K562 (cell line): ENCODE measurements at regions not wholly inside any gene's neighbourhood (a gene's known extent, or its start where the extent isn't known, plus 50 kb on each side); places are given as distances from the start of the nearest gene placed in this dataset.
A peak's percentile ranks its signal among the peaks of the same experiment; 100 is the strongest.

Source experiments
- ATAC-seq: fragments of 200-7000 bp; cut with Tn5 transposase; 3 replicates; pipeline ENCODE4 v1.9.1; 2020; ENCODE audit warnings: moderate library complexity
- BruUV-seq: library from RNA; stranded (reverse); fragments of 400-500 nt; replicated peaks from 2 replicates; lab custom pipeline; 2021; lab: Mats Ljungman, UMichigan
- CTCF ChIA-PET: fragments of 300-600 bp; formaldehyde crosslinking; extraction: SDS; loops from one replicate; lab custom pipeline; 2021; ENCODE audit warnings: low intra/inter-chr PET ratio; lab: Yijun Ruan, JAX
- POLR2A ChIA-PET: fragments of 300-600, 350-650 bp; sonication (Branson Sonifier 250); formaldehyde crosslinking; extraction: SDS; loops from one replicate; lab custom pipeline; 2021; ENCODE audit warnings: antibody characterized with exemption, inconsistent platforms; lab: Yijun Ruan, JAX
- DNase-seq, 4 experiments: peaks; one replicate each; pipeline versions ENCODE4 v3.0.0 to v3.0.0-alpha.2; 2011 to 2018; ENCODE audit warnings: low spot score in 3 of 4, mixed read lengths in 3 of 4; ENCODE audit errors: extremely low read depth in 1 of 4
- FAIRE-seq: peaks from 2 replicates; lab custom pipeline; 2011; peaks lifted over from hg19 to GRCh38; lab: Jason Lieb, UNC
- H2AFZ ChIP-seq: 2 replicates; pipeline ENCODE4 v1.6.0; 2011; ENCODE audit warnings: low read depth, low read length, control low read depth, inconsistent platforms
- H3K27ac ChIP-seq: fragments of 200-600 bp; 3 replicates; pipeline ENCODE4 v1.8.0; 2011; ENCODE audit warnings: low read depth, mild to moderate bottlenecking, control low read depth, inconsistent platforms, low read length, moderate library complexity, mixed read lengths; ENCODE audit errors: extremely low read depth
- H3K27me3 ChIP-seq, 2 experiments: fragments of 300-600 bp in 1 of 2; 2 replicates in 1 of 2; 3 replicates in 1 of 2; pipeline versions ENCODE4 v1.6.0 to v1.8.0; 2011; ENCODE audit warnings: inconsistent platforms in 2 of 2, low read length in 2 of 2, mild to moderate bottlenecking in 1 of 2, mixed read lengths in 1 of 2, moderate library complexity in 1 of 2; ENCODE audit not compliant: control insufficient read depth in 2 of 2, insufficient read depth in 2 of 2
- H3K36me3 ChIP-seq: fragments of 300-600 bp; 3 replicates; pipeline ENCODE4 v1.8.0; 2011; ENCODE audit warnings: mild to moderate bottlenecking, low read length, inconsistent platforms; ENCODE audit not compliant: control insufficient read depth, insufficient read depth
- H3K4me1 ChIP-seq, 2 experiments: fragments of 200-600 bp in 1 of 2; replicated peaks in 1 of 2; 2 replicates in 1 of 2; 3 replicates in 1 of 2; pipeline versions ENCODE4 v1.5.1 to v1.8.0; 2011; ENCODE audit warnings: inconsistent platforms in 2 of 2, low read length in 2 of 2, mild to moderate bottlenecking in 1 of 2, mixed read lengths in 1 of 2, moderate library complexity in 1 of 2; ENCODE audit not compliant: control insufficient read depth in 2 of 2, insufficient read depth in 2 of 2
- H3K4me2 ChIP-seq: 2 replicates; pipeline ENCODE4 v1.6.1; 2011; ENCODE audit warnings: low read length, control low read depth, inconsistent platforms, mixed read lengths; ENCODE audit not compliant: insufficient read depth
- H3K4me3 ChIP-seq: fragments of 200-600 bp; sonication (generic), shearing (Covaris generic); 2 replicates; pipeline ENCODE4 v1.5.1; 2016; ENCODE audit warnings: control low read depth, inconsistent platforms
- H3K79me2 ChIP-seq: fragments of 200-600 bp; 3 replicates; pipeline ENCODE4 v1.8.0; 2011; ENCODE audit warnings: low read length, inconsistent platforms; ENCODE audit not compliant: control insufficient read depth, insufficient read depth
- H3K9ac ChIP-seq, 2 experiments: 2 replicates each; pipeline versions ENCODE4 v1.6.0 to v1.6.1; 2011; ENCODE audit warnings: low read depth in 2 of 2, low read length in 2 of 2, control low read depth in 1 of 2, inconsistent platforms in 1 of 2, mild to moderate bottlenecking in 1 of 2, mixed read lengths in 1 of 2; ENCODE audit not compliant: insufficient read depth in 1 of 2
- H3K9me1 ChIP-seq: one replicate; pipeline ENCODE4 v1.6.0; 2011; ENCODE audit warnings: inconsistent platforms, mild to moderate bottlenecking, low read length, moderate library complexity; ENCODE audit not compliant: control insufficient read depth, insufficient read depth
- H3K9me3 ChIP-seq: replicated peaks from 2 replicates; pipeline ENCODE4 v1.5.1; 2011; ENCODE audit warnings: low read depth, low read length, inconsistent platforms; ENCODE audit not compliant: control insufficient read depth, insufficient read depth
- H4K20me1 ChIP-seq: replicated peaks from 2 replicates; pipeline ENCODE4 v1.6.1; 2011; ENCODE audit warnings: low read length, inconsistent platforms, mixed read lengths; ENCODE audit not compliant: control insufficient read depth, insufficient read depth
- ATF7 ChIP-seq: fragments of 450-650 bp; IDR thresholded peaks from 2 replicates; pipeline ENCODE4 v1.7.1; 2014; ENCODE audit warnings: mild to moderate bottlenecking, moderate library complexity
- FOSL1 ChIP-seq: fragments of 200-800 bp; sonication (Bioruptor generic); conservative IDR thresholded peaks from 2 replicates; pipeline ENCODE4 v1.6.1; 2016; ENCODE audit warnings: missing genetic modification characterization, missing compliant biosample characterization
- KAT8 ChIP-seq: fragments of 450-650 bp; IDR thresholded peaks from 2 replicates; pipeline ENCODE4 v1.6.1; 2016; ENCODE audit warnings: low read depth, mild to moderate bottlenecking
- MAFG ChIP-seq: fragments of 450-650 bp; conservative IDR thresholded peaks from 2 replicates; pipeline ENCODE4 v1.6.1; 2016; ENCODE audit warnings: missing genetic modification characterization, missing compliant biosample characterization
- MBD1 ChIP-seq: fragments of 250-450 bp; sonication (Bioruptor Pico); IDR thresholded peaks from 2 replicates; pipeline ENCODE4 v1.8.0; 2022; ENCODE audit warnings: inconsistent platforms
- MCM2 ChIP-seq: fragments of 450-650 bp; IDR thresholded peaks from 2 replicates; pipeline ENCODE4 v1.6.1; 2017; ENCODE audit warnings: low read depth, mild to moderate bottlenecking
- NELFE ChIP-seq: IDR thresholded peaks from 2 replicates; pipeline ENCODE4 v1.6.1; 2011; ENCODE audit warnings: mild to moderate bottlenecking; ENCODE audit not compliant: insufficient read depth, insufficient read length
- RFX1 ChIP-seq: fragments of 450-650 bp; IDR thresholded peaks from 2 replicates; pipeline ENCODE4 v1.6.1; 2016; ENCODE audit warnings: mild to moderate bottlenecking, moderate library complexity
- SMAD4 ChIP-seq: fragments of 250-450 bp; sonication (Bioruptor Pico); conservative IDR thresholded peaks from 2 replicates; pipeline ENCODE4 v1.8.0; 2021; ENCODE audit warnings: inconsistent platforms, mild to moderate bottlenecking, moderate library complexity
- VEZF1 ChIP-seq: fragments of 200-800 bp; sonication (Bioruptor generic); IDR thresholded peaks from 2 replicates; pipeline ENCODE4 v1.6.1; 2017; ENCODE audit warnings: missing genetic modification characterization, missing compliant biosample characterization
- ZNF740 ChIP-seq, 3 experiments: fragments of 200-800 bp in 1 of 3; sonication (Bioruptor generic) in 1 of 3; sonication (generic) in 1 of 3; formaldehyde crosslinking in 1 of 3; IDR thresholded peaks; 2 replicates each; pipeline versions ENCODE4 v1.6.1 to v1.8.0; 2016 to 2022; ENCODE audit warnings: mild to moderate bottlenecking in 2 of 3, missing compliant biosample characterization in 2 of 3, missing genetic modification characterization in 2 of 3, missing genetic modification reagents in 1 of 3
- WGBS: fragments of 100-300 bp; shearing (Covaris generic); methylation state at CpG from one replicate; pipeline ENCODE4 v1.1.6; 2016; ENCODE audit warnings: low coverage, mixed read lengths; ENCODE audit not compliant: insufficient coverage; ENCODE audit errors: missing lambda C conversion rate; 5-methylcytosine and 5-hydroxymethylcytosine counted together
- in situ Hi-C: fragments of 300-500 bp; cut with MboI; formaldehyde crosslinking; loops from 4 replicates; pipeline ENCODE4 v1.15.0; 2018; ENCODE audit warnings: inconsistent platforms, mixed read lengths
- intact Hi-C: fragments of 100-400 bp; cut with micrococcal nuclease; formaldehyde crosslinking; loops from 2 replicates; pipeline ENCODE4 v1.14.2; 2022

- Histone ChIP-seq H3K9me1 (no peaks in the 10 kb centered on the region), H3K27ac (no peak overlapping the region), H2AFZ (no peak overlapping the region), H3K4me1 (peaks cover 0 to 18% of the 10 kb centered on the region in 2 experiments; a peak in 3 of 5 replicates)
- CTCF ChIA-PET: no interaction called here
- no peak for FAIRE-seq
- TF ChIP-seq FOSL1 (peak; percentile 33; the same call in 1 of the 2 replicates), RFX1 (no peak)
- TF ChIP-seq, all 486 proteins: peak for 1
- no TSS peak for BruUV-seq
- Histone ChIP-seq H3K36me3 (peaks cover 79% of the 10 kb centered on the region), H3K27me3 (no peaks in the 10 kb centered on the region), H4K20me1 (peaks cover 6% of the 10 kb centered on the region; the same call in 1 of the 2 replicates), H3K9ac (no peak overlapping the region), H3K79me2 (peaks cover 90% of the 10 kb centered on the region), H3K4me3 (no peak overlapping the region), H3K9me3 (no peaks in the 10 kb centered on the region), H3K4me2 (peak overlapping the region; percentile 1; the same call in 1 of the 2 replicates)
- POLR2A ChIA-PET: interaction anchor here (1.2 kb wide), 1 partner anchor 51 kb away, joined by 3 read pairs; no protein-coding TSS in a partner anchor
- DNase-seq (no peak), ATAC-seq (no peak)
- intact Hi-C loops (loop anchor here (10.0 kb wide), 1 partner anchor 101 kb away; no protein-coding TSS in a partner anchor), in situ Hi-C loops (no loop called here)
- 57% methylated on average over 2 of the region's 2 CpGs for WGBS
Measured at GRCh38 chr12:91685917-91686316, 459.7 kb downstream of the BTG1 start.

GRCh38 chr12:91681751-91682150, 463.9 kb downstream of the BTG1 start:
- Histone ChIP-seq H3K9ac (peak overlapping the region in 1 of 2 experiments; percentile 66; a peak in 1 of 4 replicates), H3K4me3 (peak overlapping the region; percentile 49), H4K20me1 (no peaks in the 10 kb centered on the region; the same call in 1 of the 2 replicates), H3K9me3 (no peaks in the 10 kb centered on the region), H3K4me2 (peak overlapping the region; percentile 80), H3K4me1 (peaks cover 0 to 13% of the 10 kb centered on the region in 2 experiments; a peak in 2 of 5 replicates), H3K27me3 (no peaks in the 10 kb centered on the region), H3K79me2 (peaks cover 65% of the 10 kb centered on the region), H2AFZ (no peak overlapping the region), H3K27ac (peak overlapping the region; percentile 83; the same call in 1 of the 3 replicates), H3K36me3 (peaks cover 39% of the 10 kb centered on the region), H3K9me1 (no peaks in the 10 kb centered on the region)
- in situ Hi-C loops: no loop called here
- DNase-seq (peak in 3 of 4 experiments; percentile 24 to 30 (median 25)), FAIRE-seq (no peak), ATAC-seq (peak; percentile 61)
- WGBS: 10% methylated on average over 3 of the region's 11 CpGs
- BruUV-seq: no TSS peak
- CTCF ChIA-PET: no interaction called here
- intact Hi-C loops: loop anchor here (2.0 to 10.0 kb wide), 2 partner anchors 47 to 97 kb away; no protein-coding TSS in a partner anchor
- POLR2A ChIA-PET: interaction anchor here (0.7 to 3.4 kb wide), 4 partner anchors 11 to 554 kb away, joined by 4 to 23 read pairs (median 10); no protein-coding TSS in a partner anchor
- TF ChIP-seq KAT8 (no peak), MBD1 (CRISPR knock-in tag) (no peak), ATF7 (no peak), MAFG (no peak), SMAD4 (CRISPR knock-in tag) (no peak), MCM2 (no peak), NELFE (no peak), VEZF1 (peak; percentile 82), ZNF740 (CRISPR knock-in tag; IDR thresholded peaks at IDR 0.05) (no peak), ZNF740 (tag; IDR thresholded peaks at IDR 0.05) (0 out of 4 replicates have a peak, but pooled peaks of 1 of the 2 experiments have one; percentile 26)
